Epidermal melanocyte (primary cell): ENCODE measurements at regions not wholly inside any gene's neighbourhood (a gene's known extent, or its start where the extent isn't known, plus 50 kb on each side); places are given as distances from the start of the nearest gene placed in this dataset.

Experiments used
- DNase-seq: peaks from one replicate; pipeline ENCODE4 v3.0.0; 2011; ENCODE audit warnings: low spot score; ENCODE audit not compliant: insufficient read length

GRCh38 chr16:72517154-72517553 lies 345.2 kb upstream of the PMFBP1 start:
- DNase-seq = no peak

GRCh38 chr16:72511171-72511570 lies 339.2 kb upstream of the PMFBP1 start:
- no peak for DNase-seq

GRCh38 chr16:72508191-72508590 lies 336.2 kb upstream of the PMFBP1 start:
- DNase-seq = no peak

GRCh38 chr16:72502594-72503005 lies 330.6 kb upstream of the PMFBP1 start:
- no peak for DNase-seq

- DNase-seq = peak; percentile 83
These were observed 330.0 kb upstream of the PMFBP1 start for GRCh38 chr16:72501739-72502593.

- DNase-seq = no peak
These were observed 328.6 kb upstream of the PMFBP1 start for GRCh38 chr16:72500545-72500944.

GRCh38 chr16:72493716-72494415 lies 321.9 kb upstream of the PMFBP1 start:
- DNase-seq = no peak

GRCh38 chr16:72487283-72487682 lies 315.3 kb upstream of the PMFBP1 start:
- no peak for DNase-seq

GRCh38 chr16:72482695-72483094 lies 310.7 kb upstream of the PMFBP1 start:
- no peak for DNase-seq

GRCh38 chr16:72481419-72481818 lies 309.5 kb upstream of the PMFBP1 start:
- no peak for DNase-seq

- no peak for DNase-seq
These were observed 309.0 kb upstream of the PMFBP1 start for GRCh38 chr16:72480911-72481310.

- DNase-seq = no peak
These were observed 303.7 kb upstream of the PMFBP1 start for GRCh38 chr16:72475688-72476087.

- DNase-seq = no peak
These were observed 302.7 kb upstream of the PMFBP1 start for GRCh38 chr16:72474501-72475123.

GRCh38 chr16:72473631-72474030 lies 301.7 kb upstream of the PMFBP1 start:
- no peak for DNase-seq

- no peak for DNase-seq
These were observed 299.5 kb upstream of the PMFBP1 start for GRCh38 chr16:72471317-72471924.

- DNase-seq = no peak
These were observed 298.6 kb upstream of the PMFBP1 start for GRCh38 chr16:72470541-72470940.

GRCh38 chr16:72469932-72470331 lies 298.0 kb upstream of the PMFBP1 start:
- no peak for DNase-seq

GRCh38 chr16:72468582-72468981 lies 296.6 kb upstream of the PMFBP1 start:
- no peak for DNase-seq

GRCh38 chr16:72467157-72467759 lies 295.3 kb upstream of the PMFBP1 start:
- DNase-seq = no peak

- no peak for DNase-seq
These were observed 292.8 kb upstream of the PMFBP1 start for GRCh38 chr16:72464597-72465368.

GRCh38 chr16:72464052-72464451 lies 292.1 kb upstream of the PMFBP1 start:
- no peak for DNase-seq
